Lung (tissue), 11 donors: ENCODE measurements at regions not wholly inside any gene's neighbourhood (a gene's known extent, or its start where the extent isn't known, plus 50 kb on each side); places are given as distances from the start of the nearest gene placed in this dataset.

Experiments used
- ATAC-seq: fragments of 200-7000 bp; cut with Tn5 transposase; one replicate; pipeline ENCODE4 v1.9.1; 2020; ENCODE audit warnings: moderate number of reproducible peaks; ENCODE audit not compliant: insufficient read depth, low FRiP score
- DNase-seq, 3 donors: peaks; one replicate each; pipeline ENCODE4 v3.0.0-alpha.2; 2013 to 2017
- H3K27ac ChIP-seq, 2 donors: one replicate each; pipeline ENCODE4 v1.5.1; 2013; ENCODE audit warnings: mild to moderate bottlenecking in 2 of 2, moderate library complexity in 2 of 2, control low read depth in 1 of 2, inconsistent platforms in 1 of 2, low read depth in 1 of 2, low read length in 1 of 2
- H3K27me3 ChIP-seq, 3 donors: one replicate each; pipeline ENCODE4 v1.5.1; 2013; ENCODE audit warnings: low read length in 2 of 3; ENCODE audit not compliant: control insufficient read depth in 3 of 3, insufficient read depth in 3 of 3
- H3K36me3 ChIP-seq, 4 donors: one replicate each; pipeline ENCODE4 v1.5.1; 2013; ENCODE audit warnings: low read length in 4 of 4, mild to moderate bottlenecking in 1 of 4, moderate library complexity in 1 of 4; ENCODE audit not compliant: control insufficient read depth in 4 of 4, insufficient read depth in 4 of 4
- H3K4me1 ChIP-seq, 5 donors: one replicate each; pipeline ENCODE4 v1.5.1; 2013; ENCODE audit warnings: low read length in 5 of 5, mild to moderate bottlenecking in 2 of 5, moderate library complexity in 1 of 5; ENCODE audit not compliant: control insufficient read depth in 5 of 5, insufficient read depth in 5 of 5
- H3K4me3 ChIP-seq: one replicate; pipeline ENCODE4 v1.5.1; 2013; ENCODE audit warnings: mild to moderate bottlenecking, control low read depth, moderate library complexity
- H3K9ac ChIP-seq, 2 donors: one replicate each; pipeline ENCODE4 v1.5.1; 2013; ENCODE audit warnings: low read length in 2 of 2, control low read depth in 1 of 2; ENCODE audit not compliant: insufficient read depth in 1 of 2
- H3K9me3 ChIP-seq, 4 donors: one replicate each; pipeline ENCODE4 v1.5.1; 2013; ENCODE audit warnings: low read length in 3 of 4, mild to moderate bottlenecking in 1 of 4, moderate library complexity in 1 of 4; ENCODE audit not compliant: control insufficient read depth in 4 of 4, insufficient read depth in 3 of 4
- WGBS, 2 donors: extraction: QIAGEN DNeasy Blood & Tissue Kit; methylation state at CpG; one replicate each; pipeline ENCODE4 v1.1.7; 2013; 5-methylcytosine and 5-hydroxymethylcytosine counted together
- TF ChIP-seq, protein P1 (sequence below): IDR thresholded peaks from 2 replicates; pipeline ENCODE4 v1.5.1; 2012; ENCODE audit warnings: mild to moderate bottlenecking; ENCODE audit errors: control extremely low read depth, extremely low read depth
- donor health status: control.
- donor health status: control.
- donor health status: Bipolar disorder and iron deficiency.
- donor health status: healthy.
- donor health status: DM: yes; HTN: yes; CAD: no.

- no peaks in the 10 kb centered on the region for H3K27me3 ChIP-seq
- DNase-seq (peak in 1 of 3 donors; percentile 67), ATAC-seq (no peak)
- H3K9ac ChIP-seq = no peak overlapping the region
- no peak overlapping the region for H3K4me3 ChIP-seq
- H3K27ac ChIP-seq = no peak overlapping the region
- H3K4me1 ChIP-seq = peaks cover 0 to 13% (median 0%) of the 10 kb centered on the region in 5 donors
- TF ChIP-seq, protein P1, sequence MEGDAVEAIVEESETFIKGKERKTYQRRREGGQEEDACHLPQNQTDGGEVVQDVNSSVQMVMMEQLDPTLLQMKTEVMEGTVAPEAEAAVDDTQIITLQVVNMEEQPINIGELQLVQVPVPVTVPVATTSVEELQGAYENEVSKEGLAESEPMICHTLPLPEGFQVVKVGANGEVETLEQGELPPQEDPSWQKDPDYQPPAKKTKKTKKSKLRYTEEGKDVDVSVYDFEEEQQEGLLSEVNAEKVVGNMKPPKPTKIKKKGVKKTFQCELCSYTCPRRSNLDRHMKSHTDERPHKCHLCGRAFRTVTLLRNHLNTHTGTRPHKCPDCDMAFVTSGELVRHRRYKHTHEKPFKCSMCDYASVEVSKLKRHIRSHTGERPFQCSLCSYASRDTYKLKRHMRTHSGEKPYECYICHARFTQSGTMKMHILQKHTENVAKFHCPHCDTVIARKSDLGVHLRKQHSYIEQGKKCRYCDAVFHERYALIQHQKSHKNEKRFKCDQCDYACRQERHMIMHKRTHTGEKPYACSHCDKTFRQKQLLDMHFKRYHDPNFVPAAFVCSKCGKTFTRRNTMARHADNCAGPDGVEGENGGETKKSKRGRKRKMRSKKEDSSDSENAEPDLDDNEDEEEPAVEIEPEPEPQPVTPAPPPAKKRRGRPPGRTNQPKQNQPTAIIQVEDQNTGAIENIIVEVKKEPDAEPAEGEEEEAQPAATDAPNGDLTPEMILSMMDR = no peak
- H3K36me3 ChIP-seq = no peaks in the 10 kb centered on the region
- H3K9me3 ChIP-seq = no peaks in the 10 kb centered on the region
- WGBS, 2 donors = 91 to 96% methylated on average over 3 of the region's 3 CpGs
Observed at GRCh38 chr5:74303578-74303977, 336.9 kb downstream of the ENC1 start.

DNA sequence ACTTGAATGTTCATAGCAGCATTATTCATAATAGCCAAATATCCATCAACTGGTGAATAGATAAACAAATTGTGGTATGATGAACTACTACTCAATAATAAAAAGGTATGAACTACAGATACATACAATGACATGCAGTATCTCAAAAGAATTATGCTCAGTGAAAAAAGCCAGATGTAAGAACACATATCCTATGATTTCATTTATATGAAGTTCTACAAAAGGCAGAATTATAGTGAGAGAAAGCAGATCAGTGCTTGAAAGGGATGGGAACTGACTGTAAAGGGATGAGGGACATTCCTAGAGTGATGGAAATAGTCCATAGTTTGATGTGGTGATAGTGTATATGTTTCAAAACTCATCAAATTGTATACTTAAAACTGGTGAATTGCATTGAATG lies 339.0 kb downstream of the ENC1 start:
- TF ChIP-seq, protein P1 = no peak
- no peak for ATAC-seq
- Histone ChIP-seq H3K9ac (no peak overlapping the region), H3K4me1 (peaks cover 0 to 25% (median 4%) of the 10 kb centered on the region in 5 donors), H3K27me3 (no peaks in the 10 kb centered on the region), H3K4me3 (no peak overlapping the region), H3K27ac (no peak overlapping the region), H3K9me3 (no peaks in the 10 kb centered on the region), H3K36me3 (no peaks in the 10 kb centered on the region)
- no peak for DNase-seq

GRCh38 chr5:74300808-74301389 lies 339.6 kb downstream of the ENC1 start:
- no peaks in the 10 kb centered on the region for H3K36me3 ChIP-seq
- no peaks in the 10 kb centered on the region for H3K27me3 ChIP-seq
- DNase-seq (no peak), ATAC-seq (no peak)
- peaks cover 2 to 32% (median 4%) of the 10 kb centered on the region in 5 donors for H3K4me1 ChIP-seq
- WGBS, 2 donors = 93 to 94% methylated on average over 6 of the region's 6 CpGs
- H3K27ac ChIP-seq = no peak overlapping the region
- no peak overlapping the region for H3K9ac ChIP-seq
- no peaks in the 10 kb centered on the region for H3K9me3 ChIP-seq
- TF ChIP-seq, protein P1 = no peak
- H3K4me3 ChIP-seq = no peak overlapping the region

DNA sequence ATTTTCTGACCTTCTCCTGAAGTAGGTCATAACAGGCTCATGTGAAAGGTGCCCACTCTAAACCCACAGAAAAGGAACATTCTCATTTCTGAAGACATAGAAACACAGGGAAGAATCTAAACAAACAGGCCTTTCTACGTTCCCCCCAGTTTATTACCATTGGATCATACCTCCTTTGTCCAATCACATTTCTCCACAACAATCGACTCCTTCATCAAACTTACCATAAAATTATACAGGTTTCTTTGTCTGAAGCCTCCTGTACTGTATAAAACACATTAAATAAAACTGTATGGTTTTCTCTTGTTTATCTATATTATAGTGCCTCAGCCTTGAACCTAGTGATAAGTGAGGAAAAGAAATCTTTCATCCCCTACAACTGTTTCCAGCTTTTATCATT lies 340.7 kb downstream of the ENC1 start:
- Histone ChIP-seq H3K36me3 (no peaks in the 10 kb centered on the region), H3K4me1 (peaks cover 2 to 37% (median 4%) of the 10 kb centered on the region in 5 donors), H3K27me3 (no peaks in the 10 kb centered on the region), H3K9me3 (no peaks in the 10 kb centered on the region), H3K9ac (no peak overlapping the region), H3K4me3 (no peak overlapping the region), H3K27ac (no peak overlapping the region)
- ATAC-seq = no peak
- TF ChIP-seq, protein P1 = no peak
- no peak for DNase-seq
- 93 to 94% methylated on average over 2 of the region's 2 CpGs for WGBS, 2 donors
